ENCODE measurements at regions not wholly inside any gene's neighbourhood (a gene's known extent, or its start where the extent isn't known, plus 50 kb on each side); places are given as distances from the start of the nearest gene placed in this dataset.

DNA sequence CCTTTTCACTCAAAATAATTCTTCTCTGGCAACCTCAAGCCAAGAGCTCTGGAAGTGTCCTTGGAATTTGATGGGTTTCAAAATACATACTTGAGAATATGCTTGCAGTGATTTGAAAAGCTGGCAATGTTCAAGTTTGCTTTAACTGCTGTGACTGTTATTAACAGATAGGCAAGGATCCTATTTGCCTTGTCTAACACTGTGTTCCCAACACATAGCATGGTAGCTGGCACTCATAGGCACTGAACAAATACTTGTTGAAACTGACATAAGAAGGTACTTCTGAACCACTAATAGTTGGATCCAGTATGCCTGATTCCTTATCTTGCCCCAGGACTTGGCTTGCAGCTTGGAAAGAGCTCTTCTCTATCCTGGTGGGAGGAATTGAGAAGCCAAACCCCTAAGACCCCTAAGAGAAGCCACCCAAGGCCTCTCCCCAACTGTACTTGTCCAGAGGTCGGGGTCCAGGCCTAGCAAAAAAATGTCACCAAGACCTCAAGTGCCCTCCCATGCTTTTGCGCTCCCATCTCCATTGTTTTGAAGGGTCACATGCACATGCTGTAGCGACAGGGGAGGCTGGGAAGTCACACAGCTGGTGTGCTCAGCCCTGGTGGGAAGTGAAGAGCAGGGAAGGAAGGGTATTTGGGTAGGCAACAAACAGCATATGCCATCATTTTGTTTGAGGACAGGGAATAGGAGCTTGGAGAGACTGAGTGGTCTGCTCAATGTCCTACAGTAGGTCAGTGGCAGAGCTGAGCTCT is 118.4 kb upstream of the HAAO start:
- DNase-seq: no peak

DNA sequence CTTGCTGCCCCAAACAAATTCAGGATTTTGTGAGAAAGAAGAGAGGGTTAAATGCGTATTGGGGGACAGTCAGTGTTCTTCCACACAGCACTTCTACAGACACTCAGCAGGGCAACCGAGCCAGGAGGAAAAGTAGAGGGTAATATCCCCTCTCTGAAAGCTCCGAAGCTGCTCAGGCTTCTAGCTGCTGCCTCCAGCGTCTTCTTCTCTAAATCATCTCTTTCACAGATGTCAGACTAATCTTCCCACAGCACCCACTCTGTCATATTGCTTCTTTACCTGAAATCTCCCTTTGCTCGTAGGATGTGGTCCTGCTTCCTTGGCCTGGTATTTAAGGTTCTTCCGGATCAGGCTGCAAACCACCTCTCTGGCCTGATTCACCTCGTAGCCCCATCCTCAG is 117.6 kb upstream of the HAAO start:
- DNase-seq: no peak

GRCh38 chr2:42908518-42909200 is 116.3 kb upstream of the HAAO start:
- no peak for DNase-seq

- no peak for DNase-seq
Measured at GRCh38 chr2:42907835-42908234, 115.5 kb upstream of the HAAO start.

GRCh38 chr2:42906557-42907411 is 114.4 kb upstream of the HAAO start:
- no peak for DNase-seq

DNA sequence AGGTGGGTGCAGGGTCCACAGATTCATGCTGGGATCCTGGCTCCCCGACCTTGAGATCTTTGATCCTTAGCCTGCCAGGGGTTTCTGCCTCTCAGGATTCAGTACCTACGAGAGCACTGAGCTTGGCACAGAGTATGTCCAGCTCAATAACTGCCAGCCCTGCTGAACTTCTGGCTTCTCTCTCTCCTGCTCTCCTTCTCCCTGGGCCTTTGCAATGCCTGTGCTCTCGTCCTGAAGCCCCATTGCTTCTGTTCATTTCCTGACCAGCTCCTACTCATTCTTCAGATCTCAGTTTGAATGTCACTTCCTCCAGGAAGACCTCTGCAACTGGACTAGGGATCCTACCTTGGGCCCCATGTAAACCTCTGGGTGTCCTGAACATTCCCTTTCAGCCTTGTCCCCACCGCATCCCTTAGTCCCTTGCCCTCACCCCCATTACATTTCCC is 113.8 kb upstream of the HAAO start:
- no peak for DNase-seq

GRCh38 chr2:42905341-42906110 is 113.1 kb upstream of the HAAO start:
- no peak for DNase-seq

DNA sequence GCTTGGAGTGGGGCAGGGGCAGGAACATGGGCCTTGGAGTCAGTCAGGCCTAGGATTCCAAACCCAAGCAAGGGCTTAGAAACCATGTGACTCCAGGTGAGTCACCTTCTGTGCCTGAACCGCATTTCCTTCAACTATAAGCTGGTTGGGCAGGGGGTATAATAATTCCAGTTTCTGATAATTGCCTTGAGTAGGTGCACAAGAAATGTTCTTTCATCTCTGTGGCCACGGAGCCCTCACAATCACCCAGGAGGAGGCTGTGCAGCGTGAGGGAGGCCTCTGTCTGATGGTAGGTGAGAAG is 112.1 kb upstream of the HAAO start:
- DNase-seq: no peak

DNA sequence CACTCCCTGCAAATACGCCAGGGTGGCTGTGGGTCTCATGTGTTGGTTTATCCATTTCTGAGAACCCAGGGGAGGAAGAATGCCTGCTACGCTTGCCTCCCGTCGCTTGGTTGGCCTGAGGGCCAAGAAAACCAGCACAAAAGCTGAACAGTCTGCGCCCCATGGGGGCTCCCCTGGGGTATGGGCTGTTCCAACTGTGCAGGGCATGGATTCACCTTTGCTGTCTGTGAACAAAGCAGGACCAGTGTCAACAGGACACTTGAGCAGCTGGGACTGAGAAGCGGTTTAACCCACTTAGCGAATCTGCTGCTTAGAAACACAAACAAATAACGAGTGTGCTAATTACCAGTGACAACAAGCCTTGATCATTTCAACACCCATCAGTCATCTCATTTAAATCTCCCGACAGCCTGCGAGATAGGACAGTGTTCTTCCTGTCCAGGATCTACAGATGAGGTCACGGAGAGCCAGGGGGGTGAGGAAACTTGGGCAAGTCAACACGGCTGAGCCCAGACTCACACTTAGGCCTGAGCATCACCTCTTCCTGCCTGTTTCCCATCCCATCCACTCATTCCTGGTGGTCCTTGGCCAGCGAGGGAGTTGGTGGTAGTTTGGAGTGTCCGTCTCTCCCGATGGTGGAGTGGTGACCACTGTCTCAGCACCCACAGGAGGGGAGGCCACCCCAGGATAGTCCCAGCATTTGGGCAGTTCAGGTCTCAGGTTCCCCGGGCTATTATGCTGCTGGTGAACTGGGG is 111.6 kb upstream of the HAAO start:
- DNase-seq: no peak

- no peak for DNase-seq
Measured at GRCh38 chr2:42902939-42903709, 110.7 kb upstream of the HAAO start.

DNA sequence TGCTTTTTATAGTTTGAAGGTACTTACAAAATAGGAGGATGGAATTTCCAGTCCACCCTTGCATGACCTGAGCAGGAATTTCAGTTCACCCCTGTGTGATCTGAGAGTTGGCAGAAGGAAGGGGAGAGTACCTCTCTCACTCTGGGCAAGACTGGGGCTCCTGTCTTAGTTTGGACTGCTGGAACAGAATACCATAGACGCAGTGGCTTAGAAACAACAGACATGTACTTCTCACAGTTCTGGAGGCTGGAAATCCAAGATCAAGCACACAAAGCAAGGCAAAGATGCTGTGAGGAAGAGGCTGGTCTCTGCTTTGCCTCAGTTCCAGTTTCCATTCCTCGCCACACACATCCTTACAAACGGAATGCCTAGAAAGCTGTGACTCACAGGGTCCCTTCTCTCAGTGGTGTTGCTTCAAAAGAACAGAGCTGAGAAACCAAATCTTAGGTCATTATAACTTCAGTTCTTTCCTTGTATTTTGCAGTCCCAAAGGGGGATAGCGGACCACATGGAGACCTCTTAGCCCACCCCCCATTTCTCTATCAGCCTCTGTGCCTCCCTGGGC is 108.8 kb upstream of the HAAO start:
- no peak for DNase-seq

DNA sequence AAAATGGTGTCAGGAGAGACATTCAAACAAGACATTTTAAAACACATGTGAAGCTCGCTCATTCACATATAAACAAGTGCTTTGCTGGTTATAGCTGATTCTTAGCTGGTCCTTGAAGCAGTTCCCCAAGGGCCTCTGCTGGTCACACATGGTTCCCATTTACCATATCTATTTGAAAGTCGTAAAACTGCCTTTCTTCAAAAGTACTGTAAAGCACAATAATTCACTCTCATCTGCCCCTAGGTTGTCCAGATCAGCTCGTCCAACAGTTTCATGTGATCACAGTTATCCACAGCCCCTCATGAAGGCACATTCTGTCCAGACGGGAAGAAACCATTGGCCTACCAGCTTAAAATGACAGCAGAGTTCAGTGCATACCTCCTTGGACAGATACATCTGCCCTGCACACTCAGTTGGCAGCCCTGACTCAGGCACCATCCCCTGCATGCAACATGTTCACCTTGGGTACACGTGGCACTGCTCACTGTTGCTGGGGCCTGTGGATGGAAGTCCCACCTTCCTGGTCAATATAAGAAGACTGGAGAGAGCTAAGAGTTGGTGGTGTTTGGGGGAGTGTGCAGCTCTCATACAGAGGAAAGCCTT is 108.0 kb upstream of the HAAO start:
- no peak for DNase-seq

- no peak for DNase-seq
Measured at GRCh38 chr2:42897358-42897757, 105.0 kb upstream of the HAAO start.

DNA sequence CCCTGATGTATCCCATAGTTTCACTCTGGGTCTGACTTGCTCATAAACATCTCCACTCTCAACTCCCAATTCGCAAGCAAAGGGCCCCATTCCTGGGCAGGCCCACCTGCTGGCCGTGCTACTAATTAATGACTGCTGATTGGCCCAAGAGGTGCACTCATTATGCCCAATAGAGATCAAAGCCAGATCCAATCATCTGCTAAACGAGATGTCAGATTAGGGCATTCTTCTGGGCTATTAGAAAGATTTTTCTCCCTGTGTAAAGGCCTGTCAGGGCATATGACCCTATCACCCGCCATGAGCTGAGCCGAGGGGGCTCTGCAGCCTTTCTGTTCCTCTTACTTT is 103.4 kb upstream of the HAAO start:
- DNase-seq: no peak

DNA sequence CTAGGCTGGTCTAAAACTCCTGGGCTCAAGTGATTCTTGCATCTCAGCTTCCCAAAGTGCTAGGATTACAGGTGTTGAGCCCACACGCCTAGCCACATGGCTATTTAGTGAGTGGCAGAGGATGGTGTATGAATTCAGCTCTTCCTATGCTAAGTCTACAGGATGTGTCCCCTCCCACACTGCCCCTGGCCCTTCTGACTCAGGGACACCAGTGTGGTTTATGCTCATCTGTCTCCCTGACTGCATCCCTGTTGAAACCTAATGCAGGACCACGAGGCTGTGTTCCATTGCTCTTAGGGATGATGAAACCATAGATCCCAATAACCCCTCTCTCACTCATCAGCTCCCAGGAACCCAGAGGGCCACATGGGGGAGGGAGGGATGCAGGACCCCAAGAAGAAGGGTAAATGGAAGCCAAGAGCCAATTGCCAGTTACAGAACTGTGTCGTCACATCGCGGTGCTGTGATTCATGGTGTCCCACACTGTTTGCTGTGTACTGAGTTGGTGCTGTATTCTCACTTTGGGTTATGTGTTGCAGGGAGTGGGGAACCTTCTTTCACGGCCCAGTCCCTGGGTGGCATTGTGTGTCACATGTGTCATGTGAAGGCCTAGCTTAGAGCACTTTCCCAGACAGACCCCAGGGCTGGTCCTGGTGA is 102.9 kb upstream of the HAAO start:
- DNase-seq: peak; percentile 39

- no peak for DNase-seq
Measured at GRCh38 chr2:42893047-42893758, 100.8 kb upstream of the HAAO start.

DNA sequence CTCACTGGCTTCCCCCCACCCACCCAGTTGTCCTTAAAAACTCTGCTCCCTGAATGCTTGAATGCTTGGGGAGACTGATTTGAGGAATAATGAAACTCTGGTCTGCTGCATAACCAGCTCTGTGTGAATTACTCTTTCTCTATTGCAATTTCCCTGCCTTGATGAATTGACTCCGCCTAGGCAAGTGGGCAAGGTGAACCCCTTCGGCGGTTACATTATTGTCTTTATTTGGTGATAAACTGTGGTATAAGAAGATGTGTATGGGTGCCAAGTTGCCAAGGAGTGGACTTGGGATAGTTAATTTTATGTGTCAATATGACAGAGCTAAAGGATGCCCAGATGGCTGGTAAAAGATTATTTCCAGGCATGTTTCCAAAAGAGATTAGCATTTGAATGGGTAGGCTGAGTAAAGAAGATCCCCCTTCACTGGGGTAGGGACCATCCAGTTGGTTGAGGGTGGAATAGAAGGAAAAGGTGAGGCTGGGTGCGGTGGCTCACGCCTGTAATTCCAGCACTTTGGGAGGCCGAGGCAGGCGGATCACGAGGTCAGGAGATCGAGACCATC is 98.5 kb upstream of the HAAO start:
- DNase-seq: no peak

DNA sequence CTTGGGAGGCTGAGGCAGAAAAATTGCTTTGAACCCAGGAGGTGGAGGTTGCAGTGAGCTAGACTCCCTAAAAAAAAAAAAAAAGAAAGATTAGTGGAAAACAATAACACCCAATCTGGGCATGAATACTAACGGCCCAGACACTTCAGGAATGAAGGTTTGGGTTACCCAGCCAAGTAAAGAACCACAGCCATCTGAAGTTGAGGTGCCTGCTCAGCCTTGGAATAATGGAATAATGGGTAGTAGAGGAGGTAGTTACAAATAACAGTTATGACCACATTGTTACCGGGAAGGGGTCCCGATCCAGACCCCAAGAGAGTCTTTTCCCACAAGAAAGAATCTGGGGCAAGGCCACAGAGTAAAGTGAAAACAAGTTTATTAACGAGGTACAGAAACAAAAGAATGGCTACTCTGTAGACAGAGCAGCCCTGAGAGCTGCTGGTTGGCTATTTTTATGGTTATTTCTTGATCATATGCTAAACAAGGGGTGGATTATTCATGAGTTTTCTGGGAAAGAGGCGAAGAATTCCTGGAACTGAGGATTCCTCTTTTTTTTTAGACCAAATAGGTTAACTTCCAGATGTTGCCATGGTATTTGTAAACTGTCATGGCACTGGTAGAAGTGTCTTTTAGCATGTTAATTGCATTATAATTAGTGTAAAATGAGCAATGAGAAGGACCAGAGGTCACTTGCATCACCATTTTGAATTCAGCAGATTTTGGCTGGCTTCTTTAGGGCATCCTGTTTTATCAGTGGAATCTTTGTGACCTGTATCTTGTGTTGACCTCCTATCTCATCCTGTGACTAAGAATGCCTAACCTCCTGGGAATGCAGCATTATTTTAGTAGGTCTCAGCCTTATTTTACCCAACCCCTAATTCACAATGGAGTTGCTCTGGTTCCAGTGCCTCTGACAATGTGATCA is 96.2 kb upstream of the HAAO start:
- no peak for DNase-seq
